Hematopoietic multipotent progenitor cell treated with erythropoietin and hydrocortisone succinate and interleukin-3 and kit ligand, for 4 days (in vitro differentiated cells): ENCODE measurements at regions not wholly inside any gene's neighbourhood (a gene's known extent, or its start where the extent isn't known, plus 50 kb on each side); places are given as distances from the start of the nearest gene placed in this dataset.

Experiments
- DNase-seq: peaks from one replicate; pipeline ENCODE4 v3.0.0-alpha.2; 2015

DNA sequence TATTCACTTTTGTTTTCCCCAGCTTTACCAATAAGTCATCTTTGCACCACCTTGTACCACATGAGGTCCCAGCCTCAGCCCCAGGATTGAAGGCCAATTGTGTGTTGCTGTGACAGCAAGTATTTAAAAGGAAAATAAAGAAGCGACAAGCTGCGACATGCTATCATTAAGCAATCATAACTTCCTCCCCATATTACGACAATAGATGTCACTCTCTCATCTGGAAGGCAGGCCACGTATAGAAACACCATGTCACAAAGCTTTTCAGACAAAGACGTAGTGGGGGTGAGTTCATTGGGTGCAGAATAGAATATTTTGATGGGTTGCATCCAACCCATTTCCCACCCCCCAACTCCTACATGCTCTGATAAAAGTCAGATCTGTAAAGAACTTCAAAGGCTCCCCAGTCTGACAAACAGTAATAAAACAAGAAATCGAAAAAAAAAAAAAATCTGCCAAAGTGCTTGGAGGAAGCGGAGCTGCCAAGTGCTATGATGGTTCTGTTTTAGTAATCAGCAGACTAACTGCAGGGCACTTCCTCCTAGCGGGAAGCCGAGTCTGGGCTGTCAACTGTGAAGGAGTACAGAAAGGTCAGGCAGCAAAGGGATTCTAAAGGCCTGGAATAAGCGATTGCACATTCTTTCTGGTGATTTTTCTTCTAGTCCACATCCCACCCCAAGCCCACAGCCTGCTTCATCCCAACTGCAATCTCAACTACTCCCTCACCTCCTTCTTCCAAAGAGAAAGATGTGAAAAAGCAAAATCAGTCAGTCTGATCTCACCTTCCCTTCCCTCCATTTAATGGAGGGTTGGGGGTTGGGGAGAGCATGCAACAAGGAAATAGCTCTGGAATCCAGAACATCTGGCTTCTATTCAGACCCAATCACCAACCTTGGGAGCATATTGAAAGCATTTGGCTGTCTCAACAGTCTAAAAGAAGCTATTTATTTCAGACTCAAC, 131.4 kb upstream of the UBASH3B start:
- DNase-seq: peak; percentile 59

DNA sequence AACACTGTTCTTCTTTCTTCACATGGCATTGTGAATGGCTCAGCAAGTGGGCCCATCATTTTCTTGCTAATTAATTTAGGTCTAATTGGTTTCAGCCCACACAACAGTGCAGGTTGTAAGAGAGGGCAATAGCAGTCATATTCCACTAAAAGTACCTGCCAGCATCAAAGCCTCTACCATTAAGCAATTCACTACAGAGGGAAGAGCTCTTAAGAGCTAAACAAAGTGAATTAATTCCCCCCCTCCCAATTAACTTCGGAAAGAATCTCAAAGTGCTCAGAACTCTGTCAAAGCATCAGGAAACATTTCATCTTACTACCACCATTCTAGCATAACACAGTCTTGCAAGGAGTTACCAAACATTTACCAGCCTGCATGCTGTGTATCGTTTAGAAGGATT, 133.9 kb upstream of the UBASH3B start:
- no peak for DNase-seq

DNA sequence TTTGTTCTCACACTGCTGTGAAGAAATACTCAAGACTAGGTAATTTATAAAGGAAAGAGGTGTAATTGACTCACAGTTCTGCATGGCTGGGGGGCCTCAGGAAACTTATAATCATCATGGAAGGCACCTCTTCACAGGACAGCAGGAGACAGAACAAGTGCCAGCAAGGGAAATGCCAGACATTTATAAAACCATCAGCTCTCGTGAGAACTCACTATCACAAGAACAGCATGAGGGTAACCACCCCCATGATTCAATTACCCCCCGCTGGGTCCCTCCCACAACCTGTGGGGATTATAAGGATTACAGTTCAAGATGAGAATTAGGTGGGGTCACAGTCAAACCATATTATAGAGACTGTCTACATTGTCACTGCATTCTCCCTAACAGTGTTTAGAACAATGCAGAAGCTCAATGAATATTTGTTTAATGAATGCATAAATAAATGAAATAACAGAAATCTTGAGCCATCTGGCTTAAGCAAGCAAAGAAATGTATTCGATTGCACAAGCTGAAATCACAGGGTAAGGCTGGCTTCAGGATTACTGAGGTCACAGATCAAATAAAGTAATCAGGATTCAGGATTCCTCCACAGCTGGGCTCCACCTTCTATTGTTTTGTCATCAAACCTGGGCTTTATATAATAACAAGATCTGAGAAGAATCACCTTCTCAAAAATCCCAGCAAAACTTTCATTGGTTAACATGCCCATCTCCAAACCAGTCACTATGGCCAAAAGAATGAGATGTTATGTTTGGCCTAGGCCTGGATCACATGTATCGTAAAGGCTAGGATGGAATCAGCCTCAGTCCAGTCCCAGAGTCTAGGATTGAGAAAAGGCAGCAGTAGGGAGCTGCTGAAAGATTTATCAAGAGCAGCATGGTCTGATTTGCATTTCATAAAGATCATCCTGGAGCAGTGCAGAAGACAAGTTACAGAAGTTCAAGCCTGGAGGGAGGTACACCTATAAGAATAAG, 137.8 kb upstream of the UBASH3B start:
- DNase-seq: no peak

- no peak for DNase-seq
These were observed 138.8 kb upstream of the UBASH3B start for GRCh38 chr11:122516686-122517085.

- DNase-seq: no peak
These were observed 141.5 kb upstream of the UBASH3B start for GRCh38 chr11:122513997-122514396.

- no peak for DNase-seq
These were observed 142.2 kb upstream of the UBASH3B start for GRCh38 chr11:122513328-122513727.

DNA sequence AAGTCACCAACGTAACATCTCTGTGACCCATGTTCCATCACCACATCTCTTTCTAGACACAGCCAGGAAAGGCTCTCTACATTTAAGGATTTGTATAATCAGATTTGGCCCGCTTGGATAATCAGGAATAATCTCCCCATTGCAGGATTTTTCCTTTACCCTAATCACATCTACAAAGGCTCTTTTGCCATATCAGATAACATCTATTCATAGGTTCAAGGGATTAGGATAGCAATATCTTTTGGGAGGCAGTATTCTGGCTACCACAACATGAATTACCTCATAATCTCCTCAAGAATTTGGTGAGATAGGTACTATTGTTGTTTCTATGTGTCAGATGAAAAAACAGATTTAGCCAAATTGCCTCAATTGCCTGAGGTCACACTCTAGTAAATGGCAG, 142.8 kb upstream of the UBASH3B start:
- DNase-seq: no peak

DNA sequence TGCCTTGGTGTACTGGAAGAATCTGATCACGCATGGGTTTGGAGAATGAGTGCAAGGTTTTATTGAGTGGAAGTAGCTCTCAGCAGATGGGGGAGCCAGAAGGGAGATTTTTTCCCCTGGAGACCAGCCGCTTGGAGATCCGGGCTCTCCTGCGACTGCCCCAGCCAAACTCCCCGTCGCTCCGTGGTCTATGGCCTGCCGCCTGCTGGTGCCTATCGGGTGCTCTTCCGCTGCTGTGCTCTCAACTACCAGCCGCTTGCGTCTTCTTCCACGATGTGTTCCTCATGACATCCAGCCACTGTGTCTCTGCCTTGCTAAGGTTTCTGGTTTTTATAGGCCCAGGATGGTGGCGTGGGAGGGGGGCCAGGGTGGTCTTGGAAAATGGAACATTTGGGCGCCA, 145.6 kb upstream of the UBASH3B start:
- DNase-seq: no peak

DNA sequence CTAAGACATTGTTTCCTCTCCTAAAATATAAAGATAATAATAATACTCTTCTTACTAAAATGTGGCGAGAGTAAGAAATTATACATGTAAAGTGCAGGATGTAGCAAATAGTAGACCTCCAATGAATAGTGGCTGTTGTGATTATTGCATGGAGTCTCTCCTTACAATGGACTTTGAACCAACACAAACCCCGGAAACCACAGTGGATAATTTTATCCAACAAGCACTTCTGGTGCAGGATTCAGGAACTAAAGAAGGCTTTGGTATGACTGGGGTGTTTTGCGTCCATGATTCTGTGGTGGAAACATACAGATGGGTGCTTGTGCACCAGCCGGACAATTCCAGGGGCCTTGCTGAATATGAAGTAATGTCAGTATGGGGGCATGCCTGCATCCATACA, 146.4 kb upstream of the UBASH3B start:
- DNase-seq: peak; percentile 4

GRCh38 chr11:122505304-122506006, 150.1 kb upstream of the UBASH3B start:
- peak; percentile 81 for DNase-seq

GRCh38 chr11:122494221-122494620, 161.3 kb upstream of the UBASH3B start:
- DNase-seq: no peak

DNA sequence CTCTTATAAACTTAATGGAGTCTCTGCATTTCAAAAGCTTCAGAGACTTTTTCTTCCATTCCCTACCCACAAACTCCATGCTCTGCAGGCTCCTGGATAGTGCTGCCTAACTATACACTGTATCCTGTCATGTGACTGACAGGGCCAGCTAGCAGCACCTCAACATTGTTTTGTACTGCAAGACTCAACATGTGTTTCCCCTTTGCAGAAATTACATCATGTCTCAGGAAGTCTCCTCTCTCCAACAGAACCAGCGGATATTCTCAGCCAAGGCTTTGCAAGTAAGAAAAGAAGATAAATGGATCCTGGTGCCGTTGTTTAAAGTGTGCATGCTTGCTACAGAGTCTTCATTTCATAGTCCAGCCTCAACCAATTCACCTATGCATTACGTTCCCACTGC, 164.0 kb upstream of the UBASH3B start:
- DNase-seq: peak; percentile 70

DNA sequence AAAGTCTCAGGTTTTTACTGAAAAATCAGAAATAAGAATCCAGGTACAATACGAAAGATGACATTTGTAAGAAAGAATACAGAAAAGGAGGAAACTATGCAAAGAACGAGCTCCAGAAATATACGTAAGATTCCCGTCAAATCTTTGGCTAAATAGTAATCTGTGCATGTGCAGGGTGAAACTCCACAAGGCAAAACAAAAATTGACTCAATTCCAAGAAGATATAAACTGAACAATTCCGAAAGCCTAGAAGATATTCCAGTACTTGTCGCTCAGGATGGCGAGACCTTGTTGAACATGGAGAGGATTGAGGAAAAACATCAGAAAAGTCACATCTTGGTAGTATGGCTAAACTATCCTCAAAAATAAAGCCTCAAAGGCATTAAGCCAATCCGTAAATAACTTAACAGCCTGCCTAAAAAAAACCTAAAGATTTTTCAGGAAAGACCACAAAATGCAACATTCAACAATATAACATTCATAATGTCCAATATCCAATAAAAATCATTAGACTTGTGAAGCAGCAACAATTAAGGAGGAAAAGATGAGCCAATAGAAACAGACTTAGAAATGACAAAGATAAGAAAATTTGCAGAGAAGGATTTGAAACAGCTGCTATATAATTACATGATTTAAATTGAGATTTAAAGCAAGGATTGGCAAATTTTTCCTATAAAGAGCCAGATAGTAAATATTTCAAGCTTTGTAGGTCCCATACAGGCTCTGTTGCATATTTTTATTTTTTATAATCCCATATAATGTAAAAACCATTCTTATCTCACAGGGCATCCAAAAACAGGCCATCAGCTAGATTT, 166.4 kb upstream of the UBASH3B start:
- DNase-seq: no peak

DNA sequence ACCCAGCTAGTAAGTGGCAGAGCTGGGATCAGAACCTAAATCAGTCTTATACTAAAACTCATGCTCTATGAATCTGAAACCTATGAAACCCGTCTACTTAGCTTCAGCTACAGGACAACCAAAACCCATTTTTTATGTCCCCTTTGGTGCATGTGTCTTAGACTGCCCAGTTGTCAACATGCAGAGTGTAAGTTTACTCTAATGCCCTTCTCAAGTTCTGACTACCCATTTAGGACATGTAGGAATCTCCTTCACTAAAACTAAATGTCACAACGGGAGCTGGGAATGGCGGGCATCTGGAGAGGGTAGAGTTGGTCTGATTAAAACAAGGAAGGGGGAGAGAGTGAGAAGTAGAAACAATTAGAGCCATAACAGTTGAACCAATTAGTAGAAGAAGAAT, 167.9 kb upstream of the UBASH3B start:
- DNase-seq: no peak

DNA sequence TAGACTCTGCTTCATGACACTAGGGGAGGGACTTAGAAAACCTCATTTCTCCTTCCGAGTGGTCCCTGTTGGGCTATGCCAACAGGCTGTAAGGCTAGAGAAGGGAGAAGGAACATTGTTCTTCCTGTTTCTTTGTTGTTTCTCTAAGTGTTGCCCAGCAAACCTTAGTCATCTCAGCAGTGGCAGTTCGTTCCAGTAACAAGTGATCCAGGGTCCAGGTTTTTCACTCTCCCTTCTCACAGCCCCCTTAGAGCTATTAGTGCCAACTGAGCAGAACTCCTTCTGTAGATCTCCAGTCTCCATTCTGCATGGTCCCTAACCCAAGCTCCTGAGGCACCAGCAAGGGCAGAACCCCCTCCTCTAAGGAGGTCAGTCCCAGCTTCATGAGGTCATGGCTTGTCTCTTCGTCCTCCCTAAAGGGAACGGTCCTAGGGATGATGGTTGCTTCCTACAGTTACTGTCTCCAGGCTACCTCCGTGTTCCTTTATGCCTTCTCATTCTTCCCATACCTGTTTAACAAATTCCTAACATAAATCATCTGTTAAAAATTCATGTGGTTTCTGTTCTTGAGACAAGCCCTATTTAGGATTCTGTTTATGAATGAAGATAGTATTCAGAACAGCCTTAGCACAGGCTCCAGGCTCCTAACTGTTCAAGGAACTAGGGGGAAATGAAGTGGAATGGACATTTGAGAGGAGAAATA, 168.6 kb upstream of the UBASH3B start:
- DNase-seq: peak; percentile 49

DNA sequence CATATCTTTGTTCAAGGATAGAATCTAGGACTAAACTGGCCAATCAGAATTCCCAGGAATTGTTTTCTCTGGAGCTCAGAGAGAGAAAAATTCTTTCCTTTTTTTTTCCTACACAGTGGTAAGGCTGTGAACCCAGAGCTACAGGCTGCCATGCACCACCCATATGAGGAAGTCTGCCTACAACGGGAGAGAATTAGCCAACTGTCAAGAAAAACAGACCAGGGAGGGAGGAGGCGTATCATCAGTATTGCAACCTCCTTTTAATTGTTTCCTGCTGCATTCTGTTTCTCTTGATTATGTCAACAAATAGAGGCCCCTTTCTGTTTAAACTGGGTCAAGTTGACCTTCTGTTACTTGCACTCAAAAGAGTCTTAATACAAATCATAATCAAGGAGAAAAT, 176.5 kb upstream of the UBASH3B start:
- peak; percentile 23 for DNase-seq

- DNase-seq: no peak
These were observed 186.6 kb upstream of the UBASH3B start for GRCh38 chr11:122468965-122469364.

DNA sequence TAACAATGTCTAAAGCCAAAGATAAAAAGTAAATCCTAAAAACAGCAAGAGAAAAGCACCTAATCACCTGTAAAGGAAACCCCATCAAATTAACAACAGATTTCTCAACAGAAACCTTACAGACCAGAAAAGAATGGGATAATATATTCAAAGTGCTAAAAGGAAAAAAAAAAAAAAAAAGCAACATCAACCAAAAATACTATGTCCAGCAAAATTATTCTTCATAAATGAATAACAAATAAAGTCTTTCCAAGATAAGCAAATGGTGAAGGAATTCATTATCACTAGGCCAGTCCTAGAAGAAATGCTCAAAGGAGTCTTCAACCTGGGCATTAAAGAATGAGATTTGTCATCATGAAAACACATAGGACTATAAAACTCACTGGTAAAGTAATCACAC, 192.0 kb upstream of the UBASH3B start:
- no peak for DNase-seq

DNA sequence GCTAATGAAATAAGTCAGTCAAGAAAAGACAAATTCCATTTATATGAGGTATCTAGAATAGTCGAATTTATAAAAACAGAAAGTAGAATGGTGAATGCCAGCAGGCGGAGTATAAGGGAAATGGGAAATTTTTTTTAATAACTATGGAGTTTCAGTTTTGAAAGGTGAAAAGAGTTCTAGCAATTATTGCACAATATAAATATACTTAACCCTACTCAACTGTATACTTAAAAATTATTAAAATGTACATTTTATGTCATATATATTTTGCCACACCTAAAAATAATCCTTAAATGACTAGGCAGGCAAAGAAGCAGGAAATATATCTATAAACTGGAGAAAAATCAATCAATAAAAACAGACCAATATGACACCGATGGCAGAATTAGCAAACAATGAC, 196.5 kb upstream of the UBASH3B start:
- no peak for DNase-seq

DNA sequence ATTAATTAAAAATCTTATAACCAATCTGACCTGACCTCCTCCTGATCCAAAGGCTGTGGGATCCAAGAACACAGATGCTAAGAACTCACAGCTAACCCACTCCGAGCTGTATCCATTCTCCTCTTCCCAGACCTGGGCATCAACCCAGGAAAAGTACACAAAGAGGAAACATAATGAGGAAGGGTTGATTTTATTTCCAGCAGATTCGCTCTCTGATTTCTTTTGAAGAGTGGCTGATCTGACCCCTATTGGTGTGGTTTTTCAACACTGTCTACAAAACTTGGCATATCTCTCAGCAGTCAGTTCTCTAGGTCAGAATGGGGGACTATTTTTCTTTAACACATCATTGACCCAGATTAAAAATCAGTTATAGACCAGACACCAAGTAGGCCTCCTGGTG, 201.9 kb upstream of the UBASH3B start:
- no peak for DNase-seq

GRCh38 chr11:122451911-122452310, 203.6 kb upstream of the UBASH3B start:
- no peak for DNase-seq

GRCh38 chr11:122441666-122442035, 213.9 kb upstream of the UBASH3B start:
- no peak for DNase-seq
